ENCODE measurements at regions not wholly inside any gene's neighbourhood (a gene's known extent, or its start where the extent isn't known, plus 50 kb on each side); places are given as distances from the start of the nearest gene placed in this dataset.
"Not testable (repeated sequence)": the region's sequence is repeated elsewhere in the genome, so short reads cannot be mapped to it uniquely, and the experiment has no call there.

- DNase-seq (ENCODE audit: low read depth in 2 of 2): no peak
- H3K4me3 ChIP-seq (replicated peaks in 1 of 2; ENCODE audit: low read depth in 2 of 2, low read length in 2 of 2): no peak overlapping the region
- no peak for TF ChIP-seq CTCF (IDR thresholded peaks at IDR 0.05; ENCODE audit: low read depth, low read length)
Measured at GRCh38 chr6:78771586-78771985, 95.8 kb upstream of the IRAK1BP1 start.

- no peak overlapping the region for H3K4me3 ChIP-seq (replicated peaks in 1 of 2; ENCODE audit: low read depth in 2 of 2, low read length in 2 of 2)
- TF ChIP-seq CTCF (IDR thresholded peaks at IDR 0.05; ENCODE audit: low read depth, low read length): no peak
- DNase-seq (ENCODE audit: low read depth in 2 of 2): no peak
Measured at GRCh38 chr6:78781001-78781400, 86.3 kb upstream of the IRAK1BP1 start.

- not testable (repeated sequence) for DNase-seq (ENCODE audit: low read depth in 2 of 2); H3K4me3 ChIP-seq (replicated peaks in 1 of 2; ENCODE audit: low read depth in 2 of 2, low read length in 2 of 2)
Measured at GRCh38 chr6:78783366-78783765, 84.0 kb upstream of the IRAK1BP1 start.

GRCh38 chr6:78797270-78797669 lies 70.1 kb upstream of the IRAK1BP1 start:
- no peak for TF ChIP-seq CTCF (IDR thresholded peaks at IDR 0.05; ENCODE audit: low read depth, low read length)

GRCh38 chr6:78799682-78800081 lies 67.7 kb upstream of the IRAK1BP1 start:
- no peak overlapping the region for H3K4me3 ChIP-seq (replicated peaks in 1 of 2; ENCODE audit: low read depth in 2 of 2, low read length in 2 of 2)
- TF ChIP-seq CTCF (IDR thresholded peaks at IDR 0.05; ENCODE audit: low read depth, low read length): no peak
- no peak for DNase-seq (ENCODE audit: low read depth in 2 of 2)

More at GRCh38 chr6:78797270-78797669, 70.1 kb upstream of the IRAK1BP1 start:
- no peak for DNase-seq (ENCODE audit: low read depth in 2 of 2)
- no peak overlapping the region for H3K4me3 ChIP-seq (replicated peaks in 1 of 2; ENCODE audit: low read depth in 2 of 2, low read length in 2 of 2)

- DNase-seq (ENCODE audit: low read depth in 2 of 2); H3K4me3 ChIP-seq (replicated peaks in 1 of 2; ENCODE audit: low read depth in 2 of 2, low read length in 2 of 2): not testable (repeated sequence)
Measured at GRCh38 chr6:78806792-78807191, 60.6 kb upstream of the IRAK1BP1 start.

GRCh38 chr6:78807655-78808355 lies 59.5 kb upstream of the IRAK1BP1 start:
- not testable (repeated sequence) for H3K4me3 ChIP-seq (replicated peaks in 1 of 2; ENCODE audit: low read depth in 2 of 2, low read length in 2 of 2)

GRCh38 chr6:78808356-78808891 lies 58.9 kb upstream of the IRAK1BP1 start:
- no peak for TF ChIP-seq CTCF (IDR thresholded peaks at IDR 0.05; ENCODE audit: low read depth, low read length)
- no peak for DNase-seq (ENCODE audit: low read depth in 2 of 2)
- no peak overlapping the region for H3K4me3 ChIP-seq (replicated peaks in 1 of 2; ENCODE audit: low read depth in 2 of 2, low read length in 2 of 2)

More at GRCh38 chr6:78807655-78808355, 59.5 kb upstream of the IRAK1BP1 start:
- not testable (repeated sequence) for DNase-seq (ENCODE audit: low read depth in 2 of 2)

Measured in cardiac fibroblast (primary cell).